ENCODE measurements at regions not wholly inside any gene's neighbourhood (a gene's known extent, or its start where the extent isn't known, plus 50 kb on each side); places are given as distances from the start of the nearest gene placed in this dataset.
A peak's percentile ranks its signal among the peaks of the same experiment; 100 is the strongest.
"Not testable (repeated sequence)": the region's sequence is repeated elsewhere in the genome, so short reads cannot be mapped to it uniquely, and the experiment has no call there.

DNA sequence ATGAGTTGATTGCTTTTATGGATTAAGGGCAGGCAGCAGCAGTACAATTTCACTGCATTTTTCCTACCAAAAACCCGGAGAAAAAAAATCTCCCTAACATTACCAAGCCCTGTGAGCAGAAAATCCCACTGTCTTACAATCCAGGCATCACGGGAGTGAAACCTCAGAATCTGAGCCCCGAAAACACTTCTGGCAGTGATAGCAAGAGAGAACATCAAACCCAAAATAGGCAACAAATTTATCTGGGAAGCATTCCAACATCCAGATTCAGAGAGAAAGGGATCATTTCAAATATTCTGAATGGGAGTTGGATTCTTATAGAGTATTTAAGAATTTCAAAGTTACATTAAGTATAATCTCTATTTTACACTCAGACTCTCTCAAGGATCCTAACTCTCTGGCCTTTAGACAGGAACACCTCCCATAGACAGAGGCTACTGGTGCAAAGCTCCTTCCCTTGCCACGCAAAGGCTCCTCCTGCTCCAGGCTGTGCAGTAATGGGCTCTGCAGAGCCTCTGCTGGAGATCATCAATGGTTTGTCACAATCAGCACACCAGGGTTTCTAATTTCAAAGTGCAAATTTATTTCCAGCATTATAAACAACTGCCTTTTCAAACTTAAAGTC, 256.9 kb downstream of the PARM1 start:
- DNase-seq (ENCODE audit: low spot score) = no peak

- DNase-seq (ENCODE audit: low spot score) = no peak
Measured at GRCh38 chr4:75180790-75181776, 248.2 kb downstream of the PARM1 start.

GRCh38 chr4:75180217-75180616, 247.3 kb downstream of the PARM1 start:
- no peak for DNase-seq (ENCODE audit: low spot score)

GRCh38 chr4:75179510-75179909, 246.6 kb downstream of the PARM1 start:
- DNase-seq (ENCODE audit: low spot score) = no peak

DNA sequence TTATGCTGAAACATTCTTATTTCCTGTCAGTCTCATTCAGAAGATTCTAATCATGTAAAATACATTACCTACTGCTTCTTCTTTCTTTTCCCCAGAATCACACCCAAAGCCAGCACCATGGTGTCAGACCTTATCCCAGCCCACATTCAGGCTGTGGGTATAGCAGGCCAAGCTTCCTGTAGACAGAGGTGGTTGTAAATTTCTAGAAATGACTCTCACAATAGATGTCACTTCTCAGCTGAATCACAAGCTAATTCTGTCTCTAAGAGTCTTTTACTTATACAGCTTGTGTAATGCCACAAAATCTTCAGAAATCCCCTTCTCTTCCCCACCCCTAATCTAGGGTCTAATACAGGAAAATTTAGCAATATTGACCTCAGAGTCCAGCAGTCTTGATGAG, 239.6 kb downstream of the PARM1 start:
- no peak for DNase-seq (ENCODE audit: low spot score)

GRCh38 chr4:75169427-75169826, 236.5 kb downstream of the PARM1 start:
- DNase-seq (ENCODE audit: low spot score) = no peak

DNA sequence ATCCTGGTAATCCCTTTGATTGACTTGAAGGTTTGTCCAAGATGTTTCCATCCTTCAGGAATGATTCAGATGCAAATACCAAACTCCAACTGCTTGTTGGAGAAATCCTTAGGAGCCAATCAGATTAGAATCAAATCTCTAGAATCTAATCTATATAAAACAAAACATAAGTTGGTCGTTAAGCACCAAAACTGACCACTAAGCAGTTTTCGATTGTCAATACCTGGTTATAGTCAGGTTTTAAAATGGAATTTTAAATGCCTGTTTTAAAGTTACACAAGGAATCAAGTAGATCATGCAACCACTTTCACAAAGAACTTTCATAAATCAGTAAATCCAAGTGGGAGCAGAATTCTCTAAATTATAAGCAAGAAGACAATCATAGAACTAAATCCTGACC, 236.1 kb downstream of the PARM1 start:
- DNase-seq (ENCODE audit: low spot score) = no peak

DNA sequence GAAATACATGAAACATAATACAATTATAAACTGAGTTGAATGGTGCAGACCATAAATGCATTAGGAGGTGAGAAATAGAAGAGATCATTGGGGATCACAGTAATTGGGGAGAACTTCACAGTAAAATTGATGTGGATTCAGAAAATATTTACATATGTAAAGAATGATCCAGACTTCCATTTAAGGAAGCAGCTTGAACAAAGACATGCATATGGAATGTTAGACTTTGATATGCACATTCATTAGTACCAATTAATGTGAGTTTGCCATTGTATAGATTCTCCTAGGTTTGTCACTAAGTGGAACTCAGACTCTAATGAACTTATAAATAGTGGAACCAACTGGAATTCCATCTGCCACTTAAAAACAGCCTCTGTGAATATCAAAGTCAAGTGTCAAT, 235.6 kb downstream of the PARM1 start:
- no peak for DNase-seq (ENCODE audit: low spot score)

DNA sequence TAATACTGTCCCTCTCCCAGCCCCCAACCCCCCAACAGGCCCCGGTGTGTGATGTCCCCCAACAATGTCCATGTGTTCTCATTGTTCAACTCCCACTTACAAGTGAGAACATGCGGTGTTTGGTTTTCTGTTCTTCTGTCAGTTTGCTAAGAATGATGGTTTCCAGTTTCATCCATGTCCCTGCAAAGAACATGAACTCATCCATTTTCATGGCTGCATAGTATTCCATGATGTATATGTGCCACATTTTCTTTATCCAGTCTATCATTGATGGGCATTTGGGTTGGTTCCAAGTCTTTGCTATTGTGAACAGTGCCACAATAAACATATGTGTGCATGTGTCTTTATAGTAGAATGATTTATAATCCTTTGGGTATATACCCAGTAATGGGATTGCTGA, 232.2 kb downstream of the PARM1 start:
- DNase-seq (ENCODE audit: low spot score) = not testable (repeated sequence)

GRCh38 chr4:75158451-75158850, 225.5 kb downstream of the PARM1 start:
- no peak for DNase-seq (ENCODE audit: low spot score)

- DNase-seq (ENCODE audit: low spot score) = no peak
Measured at GRCh38 chr4:75154994-75155393, 222.1 kb downstream of the PARM1 start.

GRCh38 chr4:75146223-75146622, 213.3 kb downstream of the PARM1 start:
- DNase-seq (ENCODE audit: low spot score) = no peak

DNA sequence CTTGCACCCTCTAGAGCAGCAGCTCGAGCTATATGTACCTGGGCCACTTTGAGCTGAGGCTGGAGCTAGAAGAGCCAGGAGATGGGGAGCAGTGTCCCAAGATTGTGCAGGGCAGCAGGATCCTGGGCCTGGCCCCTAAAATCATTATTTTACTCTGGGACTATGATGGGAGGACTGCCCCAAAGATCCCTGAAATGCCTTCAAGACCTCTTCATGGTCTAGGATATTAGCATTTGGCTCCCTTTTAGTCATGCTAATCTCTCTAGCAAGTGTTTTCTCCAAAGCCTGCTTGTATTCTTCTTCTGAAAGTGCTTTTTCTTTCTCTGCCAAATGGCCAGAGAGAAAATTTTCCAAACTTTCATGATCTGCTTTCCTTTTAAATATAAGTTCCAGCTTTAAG, 211.6 kb downstream of the PARM1 start:
- no peak for DNase-seq (ENCODE audit: low spot score)

- DNase-seq (ENCODE audit: low spot score) = no peak
Measured at GRCh38 chr4:75142850-75143249, 209.9 kb downstream of the PARM1 start.

DNA sequence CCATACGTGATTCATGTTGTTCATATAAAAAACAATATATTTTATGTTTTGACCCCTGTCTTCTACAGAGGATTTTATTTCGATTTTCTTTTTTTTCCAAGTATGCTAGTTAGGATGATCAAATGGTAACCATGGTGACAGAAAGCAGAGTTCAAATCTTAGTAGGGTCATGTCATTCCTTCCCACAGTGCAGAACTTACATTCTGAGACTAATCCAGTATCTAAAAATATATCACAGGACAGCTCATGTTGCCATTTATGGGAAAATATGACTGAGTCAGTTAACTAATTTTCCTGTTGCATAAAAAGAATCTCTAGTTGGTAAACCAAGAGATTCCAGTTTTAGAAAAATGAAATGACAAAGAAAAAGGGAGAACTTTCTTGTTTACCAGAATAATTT, 209.5 kb downstream of the PARM1 start:
- DNase-seq (ENCODE audit: low spot score) = no peak

GRCh38 chr4:75141162-75141561, 208.2 kb downstream of the PARM1 start:
- DNase-seq (ENCODE audit: low spot score) = peak; percentile 9

DNA sequence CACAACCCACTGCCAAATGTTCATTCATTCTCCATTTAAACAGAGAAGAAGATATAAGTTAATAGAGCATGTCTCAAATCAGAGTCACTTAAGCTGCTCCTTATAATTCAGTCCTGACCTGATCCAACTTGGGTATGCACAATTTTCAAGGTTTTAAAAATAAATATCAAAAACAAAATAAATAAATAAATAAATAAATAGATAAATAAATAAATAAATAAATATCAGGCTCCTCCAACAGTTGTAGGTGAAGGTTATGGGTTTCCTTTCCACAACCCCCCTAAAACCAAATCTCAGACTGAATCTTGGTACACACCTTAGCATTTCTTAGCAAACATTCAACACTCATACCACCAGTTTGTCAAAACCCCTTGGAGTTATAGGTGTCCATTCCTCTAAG, 204.4 kb downstream of the PARM1 start:
- DNase-seq (ENCODE audit: low spot score) = no peak

- DNase-seq (ENCODE audit: low spot score) = no peak
Measured at GRCh38 chr4:75135068-75135825, 202.3 kb downstream of the PARM1 start.

- DNase-seq (ENCODE audit: low spot score) = not testable (repeated sequence)
Measured at GRCh38 chr4:75126870-75127269, 194.0 kb downstream of the PARM1 start.

DNA sequence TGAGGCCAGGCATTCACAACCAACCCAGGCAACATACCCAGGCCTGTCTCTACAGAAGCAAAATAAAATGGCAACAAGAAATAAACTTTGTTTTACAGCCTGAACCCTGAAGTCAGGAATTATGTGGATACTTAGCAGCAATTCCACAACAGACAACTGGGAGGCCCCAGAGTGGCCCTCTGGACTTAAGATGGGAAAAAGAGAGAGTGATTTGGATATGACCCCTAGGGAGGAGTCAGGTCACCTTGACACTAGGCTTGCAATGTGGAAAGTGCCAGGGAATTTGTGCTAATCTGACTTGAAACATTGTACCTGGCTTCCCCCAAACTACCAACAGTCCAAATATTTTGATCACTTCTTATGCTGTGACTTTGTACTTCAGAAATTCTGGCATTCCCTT, 193.1 kb downstream of the PARM1 start:
- DNase-seq (ENCODE audit: low spot score) = no peak

DNA sequence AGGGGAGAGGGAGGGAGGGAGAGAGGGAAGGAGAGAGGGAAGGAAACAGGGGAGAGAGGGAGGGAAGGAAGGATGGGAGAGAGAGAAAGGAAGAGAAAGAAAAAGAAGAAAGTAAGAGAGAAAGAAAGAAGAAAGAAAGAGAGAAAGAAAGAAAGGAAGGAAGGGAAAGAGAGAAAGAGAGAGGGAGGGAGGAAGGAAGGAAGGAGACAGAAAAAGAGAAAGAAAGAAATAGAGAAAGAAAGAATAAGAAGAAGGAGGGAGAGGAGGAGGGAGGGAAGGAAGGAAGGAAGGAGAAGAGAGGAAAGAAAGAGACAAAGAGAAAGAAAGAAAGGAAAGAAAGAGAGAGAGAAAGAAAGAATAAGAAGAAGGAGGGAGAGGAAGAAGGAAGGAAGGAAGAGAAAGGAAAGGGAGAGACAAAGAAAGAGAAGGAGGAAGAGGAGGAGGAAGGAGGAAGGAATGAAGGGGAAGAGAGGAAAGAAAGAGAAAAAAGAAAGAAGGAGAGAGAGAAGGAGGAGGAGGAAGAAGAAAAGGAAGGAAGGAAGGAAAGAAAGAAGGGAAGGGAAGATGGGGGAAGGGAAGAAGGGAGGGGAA, 189.6 kb downstream of the PARM1 start:
- DNase-seq (ENCODE audit: low spot score) = no peak

DNA sequence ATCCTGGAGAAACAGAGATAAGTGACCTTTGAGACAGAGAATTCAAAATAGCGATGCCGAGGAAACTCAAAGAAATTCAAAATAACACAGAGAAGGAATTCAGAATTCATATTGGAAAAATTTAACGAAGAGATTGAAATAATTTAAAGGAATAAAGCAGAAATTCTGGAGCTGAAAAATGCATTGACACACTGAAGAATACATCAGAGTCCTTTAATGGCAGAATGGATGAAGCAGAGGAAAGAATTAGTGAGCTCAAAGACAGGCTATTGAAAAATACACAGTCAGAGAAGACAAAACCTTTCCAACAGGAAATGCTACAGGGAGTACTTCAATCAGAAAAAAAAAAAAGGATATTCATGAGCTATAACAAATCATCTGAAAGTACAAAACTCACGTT, 185.8 kb downstream of the PARM1 start:
- no peak for DNase-seq (ENCODE audit: low spot score)
